Thyroid gland (tissue), 4 donors: ENCODE measurements at regions not wholly inside any gene's neighbourhood (a gene's known extent, or its start where the extent isn't known, plus 50 kb on each side); places are given as distances from the start of the nearest gene placed in this dataset.

Source experiments
- DNase-seq, 2 donors: peaks; one replicate each; pipeline ENCODE4 v3.0.0-alpha.2; 2019
- H3K27ac ChIP-seq, 3 donors: fragments of 200-600 bp; sonication (generic); 1 replicate in 2 of 3; 2 replicates in 1 of 3; pipeline ENCODE4 v1.5.1; 2016 to 2019; ENCODE audit warnings: mild to moderate bottlenecking in 1 of 3, moderate library complexity in 1 of 3
- H3K27me3 ChIP-seq: fragments of 200-600 bp; sonication (generic); one replicate; pipeline ENCODE4 v1.5.1; 2019
- H3K36me3 ChIP-seq, 2 donors: fragments of 200-600 bp; sonication (generic); one replicate each; pipeline ENCODE4 v1.5.1; 2016 to 2019
- H3K4me1 ChIP-seq, 2 donors: fragments of 200-600 bp; sonication (generic); one replicate each; pipeline ENCODE4 v1.5.1; 2017 to 2019
- H3K4me3 ChIP-seq, 3 donors: fragments of 200-600 bp; sonication (generic); replicated peaks in 1 of 3; 1 replicate in 2 of 3; 2 replicates in 1 of 3; pipeline ENCODE4 v1.5.1; 2016; ENCODE audit warnings: mild to moderate bottlenecking in 1 of 3
- H3K9me3 ChIP-seq: fragments of 200-600 bp; sonication (generic); one replicate; pipeline ENCODE4 v1.5.1; 2017
- CTCF ChIP-seq, 6 experiments: fragments of 200-600 bp in 3 of 6; fragments of 450-650 bp in 3 of 6; sonication (generic) in 3 of 6; IDR thresholded peaks; one replicate each; pipeline ENCODE4 v1.5.1; 2016 to 2019; ENCODE audit warnings: antibody characterized with exemption in 6 of 6, mild to moderate bottlenecking in 2 of 6, inconsistent platforms in 1 of 6, moderate library complexity in 1 of 6
- POLR2A ChIP-seq, 2 donors: fragments of 450-650 bp; IDR thresholded peaks; one replicate each; pipeline ENCODE4 v1.6.1; 2017; ENCODE audit warnings: antibody characterized with exemption in 2 of 2, mild to moderate bottlenecking in 2 of 2, moderate library complexity in 1 of 2
- WGBS, 2 donors: methylation state at CpG; one replicate each; pipeline ENCODE4 v1.1.5; 2017; 5-methylcytosine and 5-hydroxymethylcytosine counted together
- intact Hi-C: fragments of 100-400 bp; cut with DNase I; formaldehyde crosslinking; loops from one replicate; pipeline ENCODE4 v1.15.1; 2023

- no peaks in the 10 kb centered on the region for H3K4me1 ChIP-seq
- H3K9me3 ChIP-seq = no peaks in the 10 kb centered on the region
- H3K36me3 ChIP-seq = no peaks in the 10 kb centered on the region
- H3K27ac ChIP-seq = no peak overlapping the region
- intact Hi-C loops = no loop called here
- no peak overlapping the region for H3K4me3 ChIP-seq
- TF ChIP-seq POLR2A (IDR thresholded peaks at IDR 0.05) (no peak), CTCF (IDR thresholded peaks at IDR 0.05) (no peak)
- no peaks in the 10 kb centered on the region for H3K27me3 ChIP-seq
- 90 to 92% methylated on average over 1 of the region's 1 CpG for WGBS, 2 donors
- DNase-seq = no peak
Measured at GRCh38 chr3:182438398-182438797, 354.9 kb upstream of the ATP11B start.

- H3K4me3 ChIP-seq = no peak overlapping the region
Measured at GRCh38 chr3:182440101-182440500, 353.2 kb upstream of the ATP11B start.

GRCh38 chr3:182445576-182445975 is 347.7 kb upstream of the ATP11B start:
- intact Hi-C loops = no loop called here
- TF ChIP-seq POLR2A (IDR thresholded peaks at IDR 0.05) (no peak), CTCF (IDR thresholded peaks at IDR 0.05) (no peak)
- H3K36me3 ChIP-seq = no peaks in the 10 kb centered on the region
- H3K4me3 ChIP-seq = no peak overlapping the region
- no peaks in the 10 kb centered on the region for H3K27me3 ChIP-seq
- 67 to 68% methylated on average over 5 of the region's 5 CpGs for WGBS, 2 donors
- no peaks in the 10 kb centered on the region for H3K4me1 ChIP-seq
- no peak for DNase-seq
- no peak overlapping the region for H3K27ac ChIP-seq
- H3K9me3 ChIP-seq = no peaks in the 10 kb centered on the region

More at GRCh38 chr3:182440101-182440500, 353.2 kb upstream of the ATP11B start:
- TF ChIP-seq POLR2A (IDR thresholded peaks at IDR 0.05) = no peak
- TF ChIP-seq CTCF (IDR thresholded peaks at IDR 0.05) = no peak
- no peaks in the 10 kb centered on the region for H3K4me1 ChIP-seq
- no peaks in the 10 kb centered on the region for H3K27me3 ChIP-seq
- no peaks in the 10 kb centered on the region for H3K9me3 ChIP-seq
- no peak for DNase-seq
- H3K36me3 ChIP-seq = no peaks in the 10 kb centered on the region
- no peak overlapping the region for H3K27ac ChIP-seq
- intact Hi-C loops = no loop called here

- Histone ChIP-seq H3K36me3 (no peaks in the 10 kb centered on the region), H3K4me3 (no peak overlapping the region), H3K9me3 (no peaks in the 10 kb centered on the region), H3K4me1 (no peaks in the 10 kb centered on the region), H3K27ac (no peak overlapping the region), H3K27me3 (no peaks in the 10 kb centered on the region)
- 71 to 74% methylated on average over 6 of the region's 6 CpGs for WGBS, 2 donors
- intact Hi-C loops = no loop called here
- TF ChIP-seq CTCF (IDR thresholded peaks at IDR 0.05) = no peak
- no peak for TF ChIP-seq POLR2A (IDR thresholded peaks at IDR 0.05)
- no peak for DNase-seq
Measured at GRCh38 chr3:182450942-182451787, 342.1 kb upstream of the ATP11B start.

- no peak for DNase-seq
- 84 to 94% methylated on average over 2 of the region's 2 CpGs for WGBS, 2 donors
- H3K27ac ChIP-seq = no peak overlapping the region
- no peaks in the 10 kb centered on the region for H3K36me3 ChIP-seq
- TF ChIP-seq CTCF (IDR thresholded peaks at IDR 0.05) (no peak), POLR2A (IDR thresholded peaks at IDR 0.05) (no peak)
- no peaks in the 10 kb centered on the region for H3K27me3 ChIP-seq
- no peak overlapping the region for H3K4me3 ChIP-seq
- no peaks in the 10 kb centered on the region for H3K9me3 ChIP-seq
- H3K4me1 ChIP-seq = no peaks in the 10 kb centered on the region
- intact Hi-C loops = no loop called here
Measured at GRCh38 chr3:182451871-182452270, 341.4 kb upstream of the ATP11B start.
